IMR-90 (cell line): ENCODE measurements at regions not wholly inside any gene's neighbourhood (a gene's known extent, or its start where the extent isn't known, plus 50 kb on each side); places are given as distances from the start of the nearest gene placed in this dataset.

Experiments
- ATAC-seq: fragments of 200-7000 bp; cut with Tn5 transposase; 2 replicates; pipeline ENCODE4 v1.9.1; 2020; ENCODE audit warnings: low read depth, mild to moderate bottlenecking, moderate library complexity
- BruUV-seq: library from RNA; stranded (reverse); fragments of 400-500 nt; replicated peaks from 2 replicates; lab custom pipeline; 2021; lab: Mats Ljungman, UMichigan
- CTCF ChIA-PET: fragments of 300-600 bp; formaldehyde crosslinking; extraction: SDS; loops from one replicate; lab custom pipeline; 2021; ENCODE audit warnings: antibody characterized with exemption; lab: Yijun Ruan, JAX
- POLR2A ChIA-PET: fragments of 300-600 bp; sonication (Branson Sonifier 250); formaldehyde crosslinking; loops from one replicate; lab custom pipeline; 2022; ENCODE audit warnings: antibody characterized with exemption; ENCODE audit not compliant: unreplicated experiment; lab: Charles Lee
- DNase-seq: peaks from one replicate; pipeline ENCODE4 v3.0.0; 2013
- H2AFZ ChIP-seq: replicated peaks from 2 replicates; pipeline ENCODE3; 2013; ENCODE audit warnings: low read length, mild to moderate bottlenecking; ENCODE audit not compliant: poor library complexity
- H2AK5ac ChIP-seq: 2 replicates; pipeline ENCODE4 v1.6.1; 2013; ENCODE audit warnings: low read depth, low read length, inconsistent platforms
- H2AK9ac ChIP-seq: replicated peaks from 2 replicates; pipeline ENCODE3; 2013; ENCODE audit warnings: mild to moderate bottlenecking, low read depth, low read length, moderate library complexity; ENCODE audit not compliant: poor library complexity
- H2BK120ac ChIP-seq: 2 replicates; pipeline ENCODE4 v1.6.1; 2013; ENCODE audit warnings: low read depth, low read length, inconsistent platforms
- H2BK15ac ChIP-seq: 3 replicates; pipeline ENCODE4 v1.6.1; 2013; ENCODE audit warnings: low read depth, low read length, inconsistent platforms
- H2BK20ac ChIP-seq: 2 replicates; pipeline ENCODE4 v1.6.1; 2013; ENCODE audit warnings: low read depth, mild to moderate bottlenecking, inconsistent platforms, low read length, moderate library complexity
- H2BK5ac ChIP-seq: 2 replicates; pipeline ENCODE4 v1.6.1; 2013; ENCODE audit warnings: mild to moderate bottlenecking, low read depth, low read length, inconsistent platforms; ENCODE audit not compliant: poor library complexity, severe bottlenecking
- H3K14ac ChIP-seq: replicated peaks from 2 replicates; pipeline ENCODE4 v1.6.1; 2013; ENCODE audit warnings: low read depth, low read length, inconsistent platforms
- H3K18ac ChIP-seq: 2 replicates; pipeline ENCODE4 v1.6.1; 2013; ENCODE audit warnings: low read depth, low read length, control low read depth
- H3K23ac ChIP-seq: 2 replicates; pipeline ENCODE4 v1.6.1; 2013; ENCODE audit warnings: low read depth, low read length, inconsistent platforms
- H3K27ac ChIP-seq: 2 replicates; pipeline ENCODE4 v1.5.1; 2013; ENCODE audit warnings: mild to moderate bottlenecking, control low read depth, low read length; ENCODE audit not compliant: insufficient read depth
- H3K27me3 ChIP-seq: 2 replicates; pipeline ENCODE4 v1.6.1; 2013; ENCODE audit warnings: low read length; ENCODE audit not compliant: control insufficient read depth, insufficient read depth
- H3K36me3 ChIP-seq: 2 replicates; pipeline ENCODE4 v1.6.1; 2013; ENCODE audit warnings: low read length, mixed read lengths; ENCODE audit not compliant: control insufficient read depth, insufficient read depth
- H3K4ac ChIP-seq: 2 replicates; pipeline ENCODE4 v1.6.1; 2013; ENCODE audit warnings: low read depth, low read length, inconsistent platforms
- H3K4me1 ChIP-seq: 2 replicates; pipeline ENCODE4 v1.6.1; 2013; ENCODE audit warnings: low read length, mixed read lengths; ENCODE audit not compliant: control insufficient read depth, insufficient read depth
- H3K4me2 ChIP-seq: 2 replicates; pipeline ENCODE4 v1.6.1; 2013; ENCODE audit warnings: low read depth, mild to moderate bottlenecking, control low read depth, low read length, moderate library complexity
- H3K4me3 ChIP-seq: 2 replicates; pipeline ENCODE4 v1.5.1; 2013; ENCODE audit warnings: low read depth, mild to moderate bottlenecking, control low read depth, low read length, moderate library complexity; ENCODE audit not compliant: insufficient read depth
- H3K56ac ChIP-seq: 2 replicates; pipeline ENCODE4 v1.6.1; 2013; ENCODE audit warnings: low read length, inconsistent platforms; ENCODE audit not compliant: insufficient read depth; ENCODE audit errors: extremely low read depth
- H3K79me1 ChIP-seq, 2 experiments: 2 replicates each; pipeline ENCODE4 v1.6.1; 2013; ENCODE audit warnings: low read length in 2 of 2, inconsistent platforms in 1 of 2, low read depth in 1 of 2
- H3K9ac ChIP-seq: 2 replicates; pipeline ENCODE4 v1.6.1; 2013; ENCODE audit warnings: low read depth, low read length, control low read depth
- H3K9me1 ChIP-seq: 2 replicates; pipeline ENCODE4 v1.6.1; 2013; ENCODE audit warnings: low read length, inconsistent platforms; ENCODE audit not compliant: insufficient read depth
- H3K9me3 ChIP-seq: 2 replicates; pipeline ENCODE4 v1.6.1; 2013; ENCODE audit warnings: low read length; ENCODE audit not compliant: control insufficient read depth, insufficient read depth
- H4K20me1 ChIP-seq: 2 replicates; pipeline ENCODE4 v1.6.1; 2013; ENCODE audit warnings: low read length, inconsistent platforms; ENCODE audit not compliant: insufficient read depth
- H4K5ac ChIP-seq: 2 replicates; pipeline ENCODE4 v1.6.1; 2013; ENCODE audit warnings: mild to moderate bottlenecking, low read depth, low read length, control low read depth
- H4K8ac ChIP-seq, 2 experiments: 2 replicates each; pipeline ENCODE4 v1.6.1; 2013; ENCODE audit warnings: low read depth in 2 of 2, low read length in 2 of 2, control low read depth in 1 of 2, inconsistent platforms in 1 of 2
- H4K91ac ChIP-seq: 2 replicates; pipeline ENCODE4 v1.6.1; 2013; ENCODE audit warnings: low read depth, low read length, inconsistent platforms; ENCODE audit not compliant: insufficient read depth
- FOS ChIP-seq: fragments of 150-350 bp; IDR thresholded peaks from 2 replicates; pipeline ENCODE4 v1.6.1; 2016; ENCODE audit warnings: low read depth, low read length
- MAFK ChIP-seq: IDR thresholded peaks from 2 replicates; pipeline ENCODE4 v1.6.1; 2012; ENCODE audit warnings: low read depth, low read length, improper control_type of control experiment
- POLR2A ChIP-seq: IDR thresholded peaks from 2 replicates; pipeline ENCODE4 v1.6.1; 2012; ENCODE audit warnings: mild to moderate bottlenecking, low read depth, low read length
- RCOR1 ChIP-seq: IDR thresholded peaks from 2 replicates; pipeline ENCODE4 v1.6.1; 2012; ENCODE audit warnings: mild to moderate bottlenecking, low read length, improper control_type of control experiment; ENCODE audit not compliant: insufficient replicate concordance
- SMC3 ChIP-seq: fragments of 150-350 bp; IDR thresholded peaks from 2 replicates; pipeline ENCODE4 v1.6.1; 2016; ENCODE audit warnings: low read depth, mild to moderate bottlenecking, antibody characterized with exemption, low read length, moderate library complexity
- WGBS, 2 experiments: methylation state at CpG; one replicate each; pipeline versions ENCODE4 v1.1.5 to v1.1.7; 2013; ENCODE audit warnings: missing lambda C conversion rate in 2 of 2; ENCODE audit not compliant: insufficient read length in 1 of 2; ENCODE audit errors: extremely low coverage in 2 of 2; 5-methylcytosine and 5-hydroxymethylcytosine counted together
- dilution Hi-C: fragments of 300-500 bp; cut with HindIII; formaldehyde crosslinking; loops from one replicate; pipeline ENCODE4 v1.14.3; 2018; ENCODE audit warnings: low sequenced_read_pairs; ENCODE audit not compliant: unreplicated experiment
- in situ Hi-C: fragments of 300-500 bp; cut with MboI; formaldehyde crosslinking; loops from 3 replicates; pipeline ENCODE4 v1.14.3; 2019; ENCODE audit warnings: low sequenced_read_pairs, inconsistent platforms, mixed read lengths
- intact Hi-C: fragments of 100-400 bp; cut with micrococcal nuclease; formaldehyde crosslinking; loops from 2 replicates; pipeline ENCODE4 v1.10.0; 2022

DNA sequence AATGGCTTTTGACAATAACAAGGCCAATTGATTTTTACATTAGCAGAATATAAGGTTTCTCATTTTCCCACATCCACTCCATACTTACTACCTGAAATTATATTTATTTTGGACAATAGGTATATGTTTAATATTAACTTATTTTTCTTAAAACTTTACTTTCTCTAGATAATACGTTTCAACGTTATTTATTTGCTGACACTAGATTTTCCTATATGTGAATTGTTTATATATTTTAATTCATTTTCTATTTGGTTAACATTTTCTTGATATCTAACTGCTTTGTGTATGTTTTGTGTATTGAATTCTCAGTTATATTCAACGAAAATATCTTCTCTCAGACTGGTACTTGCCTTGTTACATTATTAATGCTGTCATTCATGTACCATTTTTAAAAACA lies 199.9 kb upstream of the TMEFF2 start:
- H2BK120ac ChIP-seq: no peak overlapping the region
- ChIA-PET CTCF (no interaction called here), POLR2A (no interaction called here)
- H2AK9ac ChIP-seq: no peak overlapping the region
- ATAC-seq (no peak), DNase-seq (no peak)
- no peak overlapping the region for H3K18ac ChIP-seq
- H3K4me3 ChIP-seq: no peak overlapping the region
- H2BK20ac ChIP-seq: no peak overlapping the region
- H4K5ac ChIP-seq: no peak overlapping the region
- no peak overlapping the region for H2BK5ac ChIP-seq
- no peaks in the 10 kb centered on the region for H3K9me3 ChIP-seq
- no peak overlapping the region for H3K56ac ChIP-seq
- H3K4ac ChIP-seq: no peak overlapping the region
- no TSS peak for BruUV-seq
- H3K4me1 ChIP-seq: no peaks in the 10 kb centered on the region
- no peak overlapping the region for H3K23ac ChIP-seq
- no peaks in the 10 kb centered on the region for H4K20me1 ChIP-seq
- H3K27me3 ChIP-seq: no peaks in the 10 kb centered on the region
- H3K4me2 ChIP-seq: no peak overlapping the region
- dilution Hi-C loops: no loop called here
- no peaks in the 10 kb centered on the region for H3K9me1 ChIP-seq
- no peak overlapping the region for H2AK5ac ChIP-seq
- no peak overlapping the region for H3K14ac ChIP-seq
- H4K91ac ChIP-seq: no peak overlapping the region
- H2BK15ac ChIP-seq: no peak overlapping the region
- H3K27ac ChIP-seq: no peak overlapping the region
- no peaks in the 10 kb centered on the region for H3K79me1 ChIP-seq
- intact Hi-C loops: no loop called here
- no peak for TF ChIP-seq RCOR1
- TF ChIP-seq SMC3: no peak
- TF ChIP-seq MAFK: peak; percentile 19; the same call in 1 of the 2 replicates
- no peak for TF ChIP-seq FOS
- no peak for TF ChIP-seq POLR2A
- H4K8ac ChIP-seq: no peak overlapping the region
- H2AFZ ChIP-seq: no peak overlapping the region
- H3K36me3 ChIP-seq: no peaks in the 10 kb centered on the region
- H3K9ac ChIP-seq: no peak overlapping the region
- in situ Hi-C loops: no loop called here
- WGBS, 2 experiments: no CpG with 5 or more reads among the region's 3 CpGs
